GM19035 (cell line): ENCODE measurements at regions not wholly inside any gene's neighbourhood (a gene's known extent, or its start where the extent isn't known, plus 50 kb on each side); places are given as distances from the start of the nearest gene placed in this dataset.
"Not testable (repeated sequence)": the region's sequence is repeated elsewhere in the genome, so short reads cannot be mapped to it uniquely, and the experiment has no call there.

ENCODE experiments used
- ATAC-seq: cut with Tn5 transposase; IDR thresholded peaks from one replicate; pipeline ENCODE4 v1.9.1; 2021; ENCODE audit not compliant: unreplicated experiment

GRCh38 chr11:37502202-37502601 is 904.2 kb upstream of the RAG2 start:
- ATAC-seq: no peak

- no peak for ATAC-seq
Observed at GRCh38 chr11:37500425-37500824, 902.4 kb upstream of the RAG2 start.

GRCh38 chr11:37497326-37497725 is 899.3 kb upstream of the RAG2 start:
- ATAC-seq: no peak

GRCh38 chr11:37496201-37496600 is 898.2 kb upstream of the RAG2 start:
- ATAC-seq: no peak

- ATAC-seq: no peak
Observed at GRCh38 chr11:37484298-37484697, 886.3 kb upstream of the RAG2 start.

GRCh38 chr11:37483761-37484160 is 885.7 kb upstream of the RAG2 start:
- no peak for ATAC-seq

GRCh38 chr11:37474889-37475288 is 876.9 kb upstream of the RAG2 start:
- no peak for ATAC-seq

- no peak for ATAC-seq
Observed at GRCh38 chr11:37468344-37468743, 870.3 kb upstream of the RAG2 start.

GRCh38 chr11:37465221-37465620 is 867.2 kb upstream of the RAG2 start:
- ATAC-seq: no peak

- no peak for ATAC-seq
Observed at GRCh38 chr11:37459456-37459855, 861.4 kb upstream of the RAG2 start.

GRCh38 chr11:37456746-37457145 is 858.7 kb upstream of the RAG2 start:
- no peak for ATAC-seq

- no peak for ATAC-seq
Observed at GRCh38 chr11:37451903-37452302, 853.9 kb upstream of the RAG2 start.

- no peak for ATAC-seq
Observed at GRCh38 chr11:37450613-37451012, 852.6 kb upstream of the RAG2 start.

GRCh38 chr11:37449146-37449545 is 851.1 kb upstream of the RAG2 start:
- ATAC-seq: no peak

- no peak for ATAC-seq
Observed at GRCh38 chr11:37442576-37442975, 844.5 kb upstream of the RAG2 start.

- not testable (repeated sequence) for ATAC-seq
Observed at GRCh38 chr11:37431633-37432230, 833.7 kb upstream of the RAG2 start.

- not testable (repeated sequence) for ATAC-seq
Observed at GRCh38 chr11:37430966-37431632, 833.1 kb upstream of the RAG2 start.

GRCh38 chr11:37422511-37422910 is 824.5 kb upstream of the RAG2 start:
- ATAC-seq: no peak

GRCh38 chr11:37411289-37411688 is 813.3 kb upstream of the RAG2 start:
- no peak for ATAC-seq

- no peak for ATAC-seq
Observed at GRCh38 chr11:37409124-37409523, 811.1 kb upstream of the RAG2 start.

GRCh38 chr11:37407461-37407860 is 809.4 kb upstream of the RAG2 start:
- ATAC-seq: no peak

- ATAC-seq: no peak
Observed at GRCh38 chr11:37406651-37407050, 808.6 kb upstream of the RAG2 start.

- ATAC-seq: no peak
Observed at GRCh38 chr11:37404231-37404630, 806.2 kb upstream of the RAG2 start.
